ENCODE measurements at regions not wholly inside any gene's neighbourhood (a gene's known extent, or its start where the extent isn't known, plus 50 kb on each side); places are given as distances from the start of the nearest gene placed in this dataset.
A peak's percentile ranks its signal among the peaks of the same experiment; 100 is the strongest.
"Not testable (repeated sequence)": the region's sequence is repeated elsewhere in the genome, so short reads cannot be mapped to it uniquely, and the experiment has no call there.

- no peak for DNase-seq
Measured at GRCh38 chr13:80497978-80498377, 157.1 kb upstream of the SPRY2 start.

GRCh38 chr13:80497439-80497838 lies 156.5 kb upstream of the SPRY2 start:
- DNase-seq, result no peak

GRCh38 chr13:80496721-80497397 lies 155.9 kb upstream of the SPRY2 start:
- no peak for DNase-seq

- not testable (repeated sequence) for DNase-seq
Measured at GRCh38 chr13:80490491-80490943, 149.6 kb upstream of the SPRY2 start.

GRCh38 chr13:80486402-80486801 lies 145.5 kb upstream of the SPRY2 start:
- no peak for DNase-seq

- DNase-seq, result no peak
Measured at GRCh38 chr13:80483157-80483556, 142.2 kb upstream of the SPRY2 start.

- DNase-seq, result no peak
Measured at GRCh38 chr13:80481588-80481987, 140.7 kb upstream of the SPRY2 start.

GRCh38 chr13:80477661-80478443 lies 136.9 kb upstream of the SPRY2 start:
- no peak for DNase-seq

GRCh38 chr13:80476953-80477352 lies 136.0 kb upstream of the SPRY2 start:
- DNase-seq, result no peak

- no peak for DNase-seq
Measured at GRCh38 chr13:80475718-80476117, 134.8 kb upstream of the SPRY2 start.

GRCh38 chr13:80473695-80474094 lies 132.8 kb upstream of the SPRY2 start:
- no peak for DNase-seq

GRCh38 chr13:80469853-80470381 lies 129.0 kb upstream of the SPRY2 start:
- no peak for DNase-seq

GRCh38 chr13:80469105-80469852 lies 128.4 kb upstream of the SPRY2 start:
- DNase-seq, result no peak

- no peak for DNase-seq
Measured at GRCh38 chr13:80465321-80465720, 124.4 kb upstream of the SPRY2 start.

GRCh38 chr13:80463673-80464352 lies 122.9 kb upstream of the SPRY2 start:
- DNase-seq, result no peak

GRCh38 chr13:80462567-80462966 lies 121.6 kb upstream of the SPRY2 start:
- no peak for DNase-seq

GRCh38 chr13:80462037-80462436 lies 121.1 kb upstream of the SPRY2 start:
- DNase-seq, result no peak

GRCh38 chr13:80458543-80458942 lies 117.6 kb upstream of the SPRY2 start:
- no peak for DNase-seq

- DNase-seq, result peak; percentile 1
Measured at GRCh38 chr13:80454245-80454644, 113.3 kb upstream of the SPRY2 start.

GRCh38 chr13:80452279-80452678 lies 111.4 kb upstream of the SPRY2 start:
- no peak for DNase-seq

GRCh38 chr13:80451641-80452040 lies 110.7 kb upstream of the SPRY2 start:
- no peak for DNase-seq

GRCh38 chr13:80450386-80450785 lies 109.5 kb upstream of the SPRY2 start:
- DNase-seq, result no peak

- DNase-seq, result no peak
Measured at GRCh38 chr13:80448725-80449124, 107.8 kb upstream of the SPRY2 start.
